ENCODE measurements at regions not wholly inside any gene's neighbourhood (a gene's known extent, or its start where the extent isn't known, plus 50 kb on each side); places are given as distances from the start of the nearest gene placed in this dataset.

- TF ChIP-seq, protein P1, sequence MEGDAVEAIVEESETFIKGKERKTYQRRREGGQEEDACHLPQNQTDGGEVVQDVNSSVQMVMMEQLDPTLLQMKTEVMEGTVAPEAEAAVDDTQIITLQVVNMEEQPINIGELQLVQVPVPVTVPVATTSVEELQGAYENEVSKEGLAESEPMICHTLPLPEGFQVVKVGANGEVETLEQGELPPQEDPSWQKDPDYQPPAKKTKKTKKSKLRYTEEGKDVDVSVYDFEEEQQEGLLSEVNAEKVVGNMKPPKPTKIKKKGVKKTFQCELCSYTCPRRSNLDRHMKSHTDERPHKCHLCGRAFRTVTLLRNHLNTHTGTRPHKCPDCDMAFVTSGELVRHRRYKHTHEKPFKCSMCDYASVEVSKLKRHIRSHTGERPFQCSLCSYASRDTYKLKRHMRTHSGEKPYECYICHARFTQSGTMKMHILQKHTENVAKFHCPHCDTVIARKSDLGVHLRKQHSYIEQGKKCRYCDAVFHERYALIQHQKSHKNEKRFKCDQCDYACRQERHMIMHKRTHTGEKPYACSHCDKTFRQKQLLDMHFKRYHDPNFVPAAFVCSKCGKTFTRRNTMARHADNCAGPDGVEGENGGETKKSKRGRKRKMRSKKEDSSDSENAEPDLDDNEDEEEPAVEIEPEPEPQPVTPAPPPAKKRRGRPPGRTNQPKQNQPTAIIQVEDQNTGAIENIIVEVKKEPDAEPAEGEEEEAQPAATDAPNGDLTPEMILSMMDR (conservative IDR thresholded peaks at IDR 0.05) = no peak
- no peak for TF ChIP-seq ZFX (IDR thresholded peaks at IDR 0.05)
These were observed 63.1 kb downstream of the GSX1 start for GRCh38 chr13:27855381-27855780.

All from C4-2B (cell line).